Head of caudate nucleus (tissue), 42 donors: ENCODE measurements at regions not wholly inside any gene's neighbourhood (a gene's known extent, or its start where the extent isn't known, plus 50 kb on each side); places are given as distances from the start of the nearest gene placed in this dataset.
A peak's percentile ranks its signal among the peaks of the same experiment; 100 is the strongest.
"Not testable (repeated sequence)": the region's sequence is repeated elsewhere in the genome, so short reads cannot be mapped to it uniquely, and the experiment has no call there.

Experiments
- DNase-seq, 42 donors: peaks; one replicate each; pipeline versions ENCODE4 v3.0.0 to v3.0.0-alpha.2; 2020 to 2021; ENCODE audit warnings: mixed read lengths in 7 of 42
- intact Hi-C: fragments of 100-400 bp; cut with DNase I; formaldehyde crosslinking; loops from one replicate; pipeline ENCODE4 v1.15.0; 2022

GRCh38 chr5:103764403-103764802 lies 201.8 kb upstream of the NUDT12 start:
- intact Hi-C loops, result no loop called here
- no peak for DNase-seq

- intact Hi-C loops, result no loop called here
- no peak for DNase-seq
Measured at GRCh38 chr5:103758996-103759395, 196.4 kb upstream of the NUDT12 start.

DNA sequence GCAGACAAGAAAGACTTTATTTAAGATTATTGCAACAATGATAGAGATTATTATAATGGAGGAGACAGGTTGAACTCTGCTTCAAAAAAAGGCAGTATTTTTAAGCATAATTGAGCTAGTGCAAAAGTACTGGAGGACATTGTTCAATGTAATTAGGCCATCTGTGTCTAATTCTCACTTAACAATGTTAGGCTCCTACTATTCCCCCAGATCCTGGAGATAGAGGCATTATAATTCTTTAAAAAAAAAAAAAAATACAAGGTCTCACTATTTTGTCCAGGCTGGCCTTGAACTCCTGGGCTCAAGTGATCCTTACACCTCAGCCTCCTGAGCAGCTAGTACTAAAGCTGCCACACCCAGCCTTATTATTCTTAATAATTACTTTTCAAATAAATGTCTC lies 193.4 kb upstream of the NUDT12 start:
- no peak for DNase-seq
- intact Hi-C loops, result no loop called here

GRCh38 chr5:103745353-103746065 lies 182.9 kb upstream of the NUDT12 start:
- intact Hi-C loops, result no loop called here
- no peak for DNase-seq

DNA sequence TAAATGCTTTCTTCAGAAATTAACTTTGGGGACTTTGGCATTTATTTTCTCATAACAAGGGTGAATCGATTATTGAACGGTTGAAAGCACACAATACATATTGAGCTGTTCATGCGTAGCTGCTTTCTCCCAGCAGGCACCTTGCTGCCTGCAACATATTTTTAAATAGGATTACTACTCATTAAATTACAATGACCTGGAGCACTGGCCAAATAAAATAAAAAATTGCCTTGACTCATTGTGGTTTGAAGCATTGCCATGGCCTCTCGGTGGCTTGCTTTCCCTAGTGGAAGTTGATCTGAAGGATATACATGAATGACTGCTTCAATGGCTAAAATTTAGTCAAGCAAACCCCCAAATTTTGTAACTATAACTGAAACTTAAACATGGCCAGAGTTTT lies 181.6 kb upstream of the NUDT12 start:
- no peak for DNase-seq
- intact Hi-C loops, result no loop called here

- no peak for DNase-seq
- intact Hi-C loops, result no loop called here
Measured at GRCh38 chr5:103743421-103743820, 180.8 kb upstream of the NUDT12 start.

GRCh38 chr5:103741984-103742383 lies 179.4 kb upstream of the NUDT12 start:
- no peak for DNase-seq
- intact Hi-C loops, result no loop called here

DNA sequence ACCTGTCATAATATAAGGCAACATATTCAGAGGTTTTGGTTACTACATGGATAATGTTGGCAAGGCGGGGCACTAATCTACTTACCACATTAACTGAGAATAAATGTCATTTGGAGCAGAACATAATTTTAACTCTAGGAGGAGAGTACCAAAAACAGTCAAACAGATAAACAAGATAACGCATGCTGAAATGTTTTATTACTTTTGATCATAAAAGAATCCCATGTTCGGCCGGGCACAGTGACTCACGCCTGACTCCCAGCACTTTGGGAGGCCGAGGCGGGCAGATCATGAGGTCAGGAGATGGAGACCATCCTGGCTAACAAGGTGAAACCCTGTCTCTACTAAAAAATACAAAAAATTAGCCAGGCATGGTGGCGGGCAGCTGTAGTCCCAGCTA lies 173.8 kb upstream of the NUDT12 start:
- DNase-seq, intact Hi-C loops: not testable (repeated sequence)

DNA sequence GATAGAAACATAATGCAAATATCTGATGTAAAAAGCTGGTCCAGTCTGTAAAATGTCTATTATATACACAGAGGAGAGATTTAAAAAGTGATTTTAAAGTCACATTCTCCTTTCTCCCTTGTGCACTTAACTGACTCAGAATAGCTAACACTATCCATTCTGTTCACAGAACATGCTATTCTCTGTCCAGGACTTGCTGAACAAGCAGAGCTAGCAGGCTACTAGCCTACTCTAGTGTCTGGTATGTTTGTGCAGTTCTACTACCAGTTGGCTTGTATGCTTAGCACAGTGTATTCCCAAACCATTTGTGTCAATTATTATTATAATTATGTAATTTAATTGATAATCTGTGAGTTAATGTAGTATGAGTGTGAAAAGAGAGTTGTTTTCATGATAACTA lies 161.7 kb upstream of the NUDT12 start:
- no peak for DNase-seq

DNA sequence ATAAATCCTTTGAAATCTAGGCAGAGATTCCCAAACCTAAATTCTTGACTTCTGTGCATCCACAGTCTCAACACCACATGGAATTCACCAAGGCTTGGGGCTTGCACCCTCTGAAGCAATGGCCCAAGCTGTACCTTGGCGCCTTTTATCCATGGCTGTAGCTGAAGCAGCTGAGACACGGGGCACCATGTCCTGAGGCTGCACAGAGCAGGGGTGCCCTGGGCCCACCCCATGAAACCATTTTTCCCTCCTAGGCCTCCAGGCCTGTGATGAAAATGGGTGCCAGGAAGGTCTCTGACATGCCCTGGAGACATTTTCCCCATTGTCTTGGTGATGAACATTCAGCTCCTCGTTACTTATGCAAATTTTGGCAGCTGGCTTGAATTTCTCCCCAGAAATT lies 158.6 kb upstream of the NUDT12 start:
- intact Hi-C loops, result no loop called here
- DNase-seq, result no peak

More for the DNA sequence above, 161.7 kb upstream of the NUDT12 start:
- intact Hi-C loops, result no loop called here

DNA sequence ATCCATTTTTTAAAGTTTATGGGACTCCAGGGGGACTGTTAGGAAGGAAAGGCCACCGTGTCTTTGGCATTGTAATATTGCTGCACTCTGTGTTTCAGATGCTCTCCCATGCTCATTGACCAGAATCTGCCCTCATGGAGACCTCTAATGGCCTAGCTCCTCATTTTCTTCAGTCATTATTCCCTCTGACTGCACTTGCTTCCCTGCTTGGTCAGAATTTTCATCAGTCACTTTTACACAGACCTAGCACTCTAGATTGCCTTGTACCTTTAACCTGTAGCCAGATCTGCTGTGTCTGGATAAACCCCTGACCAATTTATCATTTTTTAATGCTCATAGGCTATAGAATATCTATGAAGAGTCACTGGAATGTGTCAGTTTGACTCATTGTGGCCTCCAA lies 155.5 kb upstream of the NUDT12 start:
- intact Hi-C loops, result no loop called here

GRCh38 chr5:103708601-103709000 lies 146.0 kb upstream of the NUDT12 start:
- intact Hi-C loops, result no loop called here
- no peak for DNase-seq

More for the DNA sequence above, 155.5 kb upstream of the NUDT12 start:
- DNase-seq, result no peak

DNA sequence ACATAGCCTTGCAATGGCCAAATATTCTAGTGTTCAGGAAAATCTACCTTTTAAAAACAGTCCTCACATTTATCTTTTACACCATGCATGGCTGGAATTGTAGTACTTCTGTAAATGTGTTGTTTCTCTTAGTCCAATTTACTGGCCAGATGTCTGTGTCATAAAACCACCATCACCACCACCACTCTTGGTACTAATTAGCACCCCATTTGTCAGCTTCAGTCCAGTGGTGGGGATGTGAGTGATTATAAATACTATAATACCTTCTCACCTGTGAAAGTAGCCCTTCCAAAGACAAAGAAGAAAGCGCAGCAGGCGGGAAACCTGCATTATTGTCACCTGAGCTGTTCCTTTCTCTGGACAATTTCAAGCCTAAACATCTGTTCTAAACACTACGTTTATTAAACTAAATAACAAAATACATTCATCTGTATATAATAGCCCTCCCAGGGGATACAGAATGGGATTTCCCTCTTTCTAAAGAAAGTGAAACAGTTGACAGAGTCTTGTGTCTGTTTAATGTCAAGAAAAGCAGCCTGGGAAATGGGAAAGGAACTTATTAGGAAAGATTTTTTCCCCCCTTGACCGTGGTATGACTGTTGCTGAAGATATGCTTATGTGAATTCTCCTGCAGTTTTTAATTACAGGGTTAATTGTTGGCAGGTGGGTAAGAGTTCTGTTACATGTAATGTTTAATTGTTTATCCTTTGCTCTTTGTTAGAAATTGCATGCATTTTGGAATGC lies 144.5 kb upstream of the NUDT12 start:
- intact Hi-C loops, result no loop called here

GRCh38 chr5:103703617-103704016 lies 141.0 kb upstream of the NUDT12 start:
- DNase-seq, result no peak
- intact Hi-C loops, result no loop called here

More for the DNA sequence above, 144.5 kb upstream of the NUDT12 start:
- no peak for DNase-seq

DNA sequence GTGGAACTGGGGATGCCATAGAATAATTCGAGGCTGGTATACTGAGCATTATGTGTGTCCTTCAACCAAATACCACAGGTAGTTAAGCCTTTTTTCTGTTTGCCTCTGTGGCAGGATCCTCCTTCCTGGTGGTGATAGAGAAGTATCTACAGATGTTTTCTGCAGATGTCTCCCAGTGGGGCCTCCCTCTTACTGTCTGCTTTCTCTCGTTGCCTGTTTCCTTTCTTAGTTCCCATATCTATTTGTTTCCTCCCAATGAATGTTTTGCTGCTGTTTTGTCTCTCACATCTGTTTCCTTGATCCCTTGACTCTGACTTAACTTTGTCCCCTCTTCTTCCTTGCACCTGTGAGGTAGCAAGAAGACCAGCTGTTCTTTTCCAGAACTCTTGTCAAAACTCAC lies 130.9 kb upstream of the NUDT12 start:
- DNase-seq, result no peak
- intact Hi-C loops, result no loop called here

DNA sequence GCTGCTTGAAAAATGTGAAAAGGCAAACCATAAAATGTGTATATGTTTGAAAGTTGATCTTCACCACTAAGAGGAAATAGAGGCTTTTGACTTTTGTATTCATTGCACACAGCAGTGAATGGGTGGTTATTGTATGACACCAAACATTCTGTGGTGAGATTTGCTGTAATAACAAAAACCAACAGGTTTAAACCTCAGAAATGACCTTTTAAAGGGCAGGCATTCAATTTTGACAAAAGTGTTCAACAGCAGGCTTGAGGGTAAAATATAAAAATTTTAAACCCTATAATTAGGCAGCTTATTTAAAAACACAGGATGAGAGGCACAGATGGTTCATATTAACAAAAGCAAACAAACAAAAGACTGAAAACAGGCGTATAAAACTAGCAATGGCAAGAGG lies 128.1 kb upstream of the NUDT12 start:
- DNase-seq, result no peak

DNA sequence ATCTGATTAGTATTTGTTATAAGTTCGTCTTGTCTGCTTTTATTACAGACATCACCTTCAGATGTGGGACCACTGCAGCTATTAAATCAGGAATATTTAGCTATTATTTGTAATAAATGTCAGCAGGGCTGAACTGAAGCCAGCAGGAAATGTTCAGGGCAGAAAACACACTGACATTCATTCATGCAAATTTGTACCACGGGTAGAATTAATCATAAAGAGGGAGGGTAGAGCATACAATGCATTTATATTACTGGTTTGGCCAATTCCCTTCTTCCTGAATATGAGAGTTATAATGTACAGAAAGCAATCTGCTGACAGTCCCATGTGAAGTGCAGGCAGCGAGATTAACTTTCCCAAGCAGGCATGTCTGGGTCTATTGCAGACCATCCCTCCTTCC lies 117.3 kb upstream of the NUDT12 start:
- no peak for DNase-seq
- intact Hi-C loops, result no loop called here

More for the DNA sequence above, 128.1 kb upstream of the NUDT12 start:
- intact Hi-C loops, result no loop called here

GRCh38 chr5:103676198-103676597 lies 113.6 kb upstream of the NUDT12 start:
- DNase-seq, intact Hi-C loops: not testable (repeated sequence)

- intact Hi-C loops, result no loop called here
- DNase-seq, result peak in 1 of 42 donors; percentile 9
Measured at GRCh38 chr5:103674739-103675138, 112.2 kb upstream of the NUDT12 start.

DNA sequence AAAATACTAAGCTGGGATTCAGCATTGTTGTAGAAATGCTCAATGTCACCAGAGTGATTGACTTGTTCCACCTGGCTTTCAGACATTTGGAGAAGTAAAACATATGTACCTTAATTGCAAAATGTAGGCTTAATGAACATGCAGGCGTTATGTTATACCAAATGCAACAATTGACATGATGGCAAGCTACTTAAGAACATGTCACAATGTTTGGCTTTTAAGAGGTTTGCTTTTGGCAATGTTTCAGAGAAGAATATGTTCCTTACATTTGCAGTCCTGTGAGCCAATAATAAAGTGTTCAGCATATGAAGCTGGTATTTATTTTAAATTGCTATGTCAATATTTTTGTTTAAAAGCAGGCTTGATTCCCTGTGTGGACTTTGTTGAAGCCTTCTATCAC lies 111.7 kb upstream of the NUDT12 start:
- intact Hi-C loops, result no loop called here
- DNase-seq, result no peak

- intact Hi-C loops, result no loop called here
- DNase-seq, result no peak
Measured at GRCh38 chr5:103669615-103670014, 107.0 kb upstream of the NUDT12 start.
